Ascending aorta (tissue), 2 donors: ENCODE measurements at regions not wholly inside any gene's neighbourhood (a gene's known extent, or its start where the extent isn't known, plus 50 kb on each side); places are given as distances from the start of the nearest gene placed in this dataset.
"Not testable (repeated sequence)": the region's sequence is repeated elsewhere in the genome, so short reads cannot be mapped to it uniquely, and the experiment has no call there.

Source experiments
- DNase-seq, 2 donors: peaks; one replicate each; pipeline ENCODE4 v3.0.0-alpha.2; 2019; ENCODE audit warnings: low spot score in 2 of 2
- H3K27ac ChIP-seq, 2 donors: fragments of 200-600 bp; sonication (generic); one replicate each; pipeline ENCODE4 v1.5.1; 2016 to 2017; ENCODE audit warnings: mild to moderate bottlenecking in 1 of 2
- H3K27me3 ChIP-seq: fragments of 200-600 bp; sonication (generic); one replicate; pipeline ENCODE4 v1.5.1; 2017
- H3K36me3 ChIP-seq, 2 donors: fragments of 200-600 bp; sonication (generic); one replicate each; pipeline ENCODE4 v1.5.1; 2016
- H3K4me1 ChIP-seq, 2 donors: fragments of 200-600 bp; sonication (generic); one replicate each; pipeline ENCODE4 v1.5.1; 2016 to 2017; ENCODE audit warnings: mild to moderate bottlenecking in 1 of 2
- H3K4me3 ChIP-seq, 2 donors: fragments of 200-600 bp; sonication (generic); one replicate each; pipeline ENCODE4 v1.5.1; 2016 to 2017; ENCODE audit warnings: mild to moderate bottlenecking in 1 of 2
- H3K9me3 ChIP-seq, 2 donors: fragments of 200-600 bp; sonication (generic); one replicate each; pipeline ENCODE4 v1.5.1; 2016
- intact Hi-C: fragments of 100-400 bp; cut with DNase I; formaldehyde crosslinking; loops from one replicate; pipeline ENCODE4 v1.15.1; 2023
- TF ChIP-seq, protein P1 (sequence below), 3 experiments: fragments of 200-600 bp in 2 of 3; fragments of 450-650 bp in 1 of 3; sonication (generic) in 2 of 3; IDR thresholded peaks; one replicate each; pipeline ENCODE4 v1.5.1; 2016 to 2019; ENCODE audit warnings: antibody characterized with exemption in 3 of 3, mild to moderate bottlenecking in 1 of 3, moderate library complexity in 1 of 3

DNA sequence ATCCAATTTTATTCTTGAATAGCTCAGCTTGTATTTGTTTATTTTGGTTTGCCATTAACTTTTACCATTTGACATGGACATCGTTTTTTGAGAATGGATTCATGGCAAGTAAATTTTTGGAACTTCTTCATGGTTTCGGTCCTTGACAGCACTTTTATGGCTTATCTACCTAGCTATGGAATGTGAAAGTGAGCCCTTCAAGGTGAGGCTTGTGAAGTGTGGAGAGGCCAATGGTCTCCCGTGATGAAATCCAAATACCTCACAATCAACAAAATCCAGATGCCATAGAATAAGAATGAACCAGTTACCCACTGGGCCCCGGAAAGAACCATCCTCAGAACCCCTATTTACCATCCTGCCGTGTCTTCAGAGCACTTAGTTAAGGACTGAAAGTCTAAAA is 978.8 kb downstream of the FSCB start:
- Histone ChIP-seq H3K9me3 (no peaks in the 10 kb centered on the region), H3K4me3 (no peak overlapping the region), H3K4me1 (no peaks in the 10 kb centered on the region), H3K27me3 (no peaks in the 10 kb centered on the region), H3K27ac (no peak overlapping the region), H3K36me3 (no peaks in the 10 kb centered on the region)
- intact Hi-C loops: no loop called here
- DNase-seq: no peak
- TF ChIP-seq, protein P1, sequence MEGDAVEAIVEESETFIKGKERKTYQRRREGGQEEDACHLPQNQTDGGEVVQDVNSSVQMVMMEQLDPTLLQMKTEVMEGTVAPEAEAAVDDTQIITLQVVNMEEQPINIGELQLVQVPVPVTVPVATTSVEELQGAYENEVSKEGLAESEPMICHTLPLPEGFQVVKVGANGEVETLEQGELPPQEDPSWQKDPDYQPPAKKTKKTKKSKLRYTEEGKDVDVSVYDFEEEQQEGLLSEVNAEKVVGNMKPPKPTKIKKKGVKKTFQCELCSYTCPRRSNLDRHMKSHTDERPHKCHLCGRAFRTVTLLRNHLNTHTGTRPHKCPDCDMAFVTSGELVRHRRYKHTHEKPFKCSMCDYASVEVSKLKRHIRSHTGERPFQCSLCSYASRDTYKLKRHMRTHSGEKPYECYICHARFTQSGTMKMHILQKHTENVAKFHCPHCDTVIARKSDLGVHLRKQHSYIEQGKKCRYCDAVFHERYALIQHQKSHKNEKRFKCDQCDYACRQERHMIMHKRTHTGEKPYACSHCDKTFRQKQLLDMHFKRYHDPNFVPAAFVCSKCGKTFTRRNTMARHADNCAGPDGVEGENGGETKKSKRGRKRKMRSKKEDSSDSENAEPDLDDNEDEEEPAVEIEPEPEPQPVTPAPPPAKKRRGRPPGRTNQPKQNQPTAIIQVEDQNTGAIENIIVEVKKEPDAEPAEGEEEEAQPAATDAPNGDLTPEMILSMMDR (IDR thresholded peaks at IDR 0.05): no peak

DNA sequence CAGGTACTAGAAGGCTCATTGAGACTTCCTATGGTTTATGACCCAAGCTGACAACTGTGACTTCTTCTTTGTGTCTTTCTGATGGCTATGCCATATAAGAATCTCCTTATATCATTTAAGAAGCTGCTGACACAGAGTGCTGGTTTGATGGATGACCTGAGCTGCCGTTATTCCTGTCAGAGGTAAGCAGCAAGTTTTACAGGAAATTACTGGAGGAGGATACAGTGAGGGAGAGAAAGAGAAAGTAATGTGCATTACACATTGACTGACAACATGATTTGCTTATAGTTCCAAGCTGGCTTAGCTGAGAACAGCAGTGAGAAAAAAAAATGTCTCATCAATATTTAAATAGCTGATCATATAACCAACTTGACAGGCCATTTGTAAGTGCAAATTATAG is 981.4 kb downstream of the FSCB start:
- Histone ChIP-seq H3K27me3 (no peaks in the 10 kb centered on the region), H3K9me3 (no peaks in the 10 kb centered on the region), H3K36me3 (no peaks in the 10 kb centered on the region), H3K4me1 (no peaks in the 10 kb centered on the region), H3K4me3 (no peak overlapping the region), H3K27ac (no peak overlapping the region)
- TF ChIP-seq, protein P1 (IDR thresholded peaks at IDR 0.05): no peak
- DNase-seq: no peak
- intact Hi-C loops: no loop called here

DNA sequence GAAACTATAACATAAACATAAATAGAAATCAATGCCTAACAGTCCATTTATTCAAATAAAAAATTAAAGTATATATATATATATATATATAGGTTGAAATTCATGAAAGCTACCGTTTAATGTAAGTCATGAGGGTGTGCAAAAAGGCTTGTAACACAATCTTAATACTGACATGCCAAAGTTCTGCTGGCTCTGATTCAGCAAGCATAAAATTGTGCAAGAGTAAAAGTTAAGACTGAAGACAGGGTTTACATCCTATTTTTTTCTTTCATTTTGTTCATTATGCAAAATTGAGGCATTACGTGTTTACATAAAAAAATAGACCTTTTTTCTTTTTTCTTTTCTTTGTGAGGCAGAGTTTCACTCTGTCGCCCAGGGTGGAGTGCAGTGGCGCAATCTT is 984.2 kb downstream of the FSCB start:
- intact Hi-C loops: no loop called here
- TF ChIP-seq, protein P1 (IDR thresholded peaks at IDR 0.05): no peak
- Histone ChIP-seq H3K4me1 (no peaks in the 10 kb centered on the region), H3K36me3 (no peaks in the 10 kb centered on the region), H3K9me3 (no peaks in the 10 kb centered on the region), H3K27me3 (no peaks in the 10 kb centered on the region), H3K27ac (no peak overlapping the region), H3K4me3 (no peak overlapping the region)
- no peak for DNase-seq

DNA sequence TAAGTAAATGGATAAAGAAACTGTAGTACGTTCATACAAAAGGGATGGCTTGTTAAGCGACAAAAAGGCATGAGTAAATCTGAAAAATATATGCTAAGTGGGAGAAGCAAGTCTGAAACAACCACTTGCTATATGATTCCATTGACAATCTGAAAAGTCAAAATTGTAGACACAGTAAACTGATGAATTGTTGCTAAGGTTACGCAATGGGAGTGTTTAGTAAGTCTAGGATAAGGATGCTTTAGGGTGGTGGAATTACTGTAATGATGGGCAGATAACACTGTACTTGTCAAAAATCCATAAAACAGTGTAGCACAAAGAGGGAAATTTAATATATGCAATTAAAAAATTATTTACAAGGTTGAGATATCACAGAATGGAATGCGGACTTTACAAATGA is 984.9 kb downstream of the FSCB start:
- TF ChIP-seq, protein P1 (IDR thresholded peaks at IDR 0.05): no peak
- H3K36me3 ChIP-seq: no peaks in the 10 kb centered on the region
- H3K27me3 ChIP-seq: no peaks in the 10 kb centered on the region
- no peak for DNase-seq
- intact Hi-C loops: no loop called here
- H3K9me3 ChIP-seq: no peaks in the 10 kb centered on the region
- no peaks in the 10 kb centered on the region for H3K4me1 ChIP-seq
- no peak overlapping the region for H3K4me3 ChIP-seq
- H3K27ac ChIP-seq: no peak overlapping the region

DNA sequence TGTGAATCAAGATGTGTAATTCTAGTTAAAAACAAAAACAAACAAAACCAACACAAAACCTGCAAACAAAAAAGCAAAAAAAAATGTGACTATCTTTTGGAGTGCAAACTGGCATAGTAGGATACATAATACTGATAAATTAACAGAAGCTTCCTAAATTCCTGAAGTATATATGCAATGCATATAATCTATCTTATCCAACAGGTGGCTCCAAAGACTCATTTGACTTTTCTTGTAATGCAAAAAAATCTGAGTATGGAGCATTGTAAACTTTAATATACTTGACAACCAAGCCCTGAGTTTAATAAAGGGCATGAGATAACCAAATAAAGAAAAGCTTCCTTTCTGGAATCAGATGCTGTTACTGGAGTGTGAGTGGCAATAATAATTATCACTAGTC is 1003.6 kb downstream of the FSCB start:
- H3K36me3 ChIP-seq: no peaks in the 10 kb centered on the region
- no peak overlapping the region for H3K4me3 ChIP-seq
- no peaks in the 10 kb centered on the region for H3K27me3 ChIP-seq
- H3K9me3 ChIP-seq: no peaks in the 10 kb centered on the region
- intact Hi-C loops: no loop called here
- TF ChIP-seq, protein P1 (IDR thresholded peaks at IDR 0.05): no peak
- H3K4me1 ChIP-seq: no peaks in the 10 kb centered on the region
- no peak overlapping the region for H3K27ac ChIP-seq
- no peak for DNase-seq

DNA sequence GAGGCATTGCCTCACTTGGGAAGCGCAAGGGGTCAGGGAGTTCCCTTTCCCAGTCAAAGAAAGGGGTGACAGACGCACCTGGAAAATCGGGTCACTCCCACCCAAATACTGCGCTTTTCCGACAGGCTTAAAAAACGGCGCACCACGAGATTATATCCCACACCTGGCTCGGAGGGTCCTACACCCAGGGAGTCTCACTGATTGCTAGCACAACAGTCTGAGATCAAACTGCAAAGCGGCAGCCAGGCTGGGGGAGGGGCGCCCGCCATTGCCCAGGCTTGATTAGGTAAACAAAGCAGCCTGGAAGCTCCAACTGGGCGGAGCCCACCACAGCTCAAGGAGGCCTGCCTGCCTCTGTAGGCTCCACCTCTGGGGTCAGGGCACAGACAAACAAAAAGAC is 1014.7 kb downstream of the FSCB start:
- H3K27me3 ChIP-seq, DNase-seq, intact Hi-C loops: not testable (repeated sequence)

More for the DNA sequence above, 1014.7 kb downstream of the FSCB start:
- H3K36me3 ChIP-seq, H3K4me1 ChIP-seq, H3K4me3 ChIP-seq, H3K9me3 ChIP-seq, H3K27ac ChIP-seq: not testable (repeated sequence)
